DMS53 (cell line): ENCODE measurements at regions not wholly inside any gene's neighbourhood (a gene's known extent, or its start where the extent isn't known, plus 50 kb on each side); places are given as distances from the start of the nearest gene placed in this dataset.

Experiments
- DNase-seq: peaks from one replicate; lab custom pipeline; 2025; lab: John Stamatoyannopoulos, UW

DNA sequence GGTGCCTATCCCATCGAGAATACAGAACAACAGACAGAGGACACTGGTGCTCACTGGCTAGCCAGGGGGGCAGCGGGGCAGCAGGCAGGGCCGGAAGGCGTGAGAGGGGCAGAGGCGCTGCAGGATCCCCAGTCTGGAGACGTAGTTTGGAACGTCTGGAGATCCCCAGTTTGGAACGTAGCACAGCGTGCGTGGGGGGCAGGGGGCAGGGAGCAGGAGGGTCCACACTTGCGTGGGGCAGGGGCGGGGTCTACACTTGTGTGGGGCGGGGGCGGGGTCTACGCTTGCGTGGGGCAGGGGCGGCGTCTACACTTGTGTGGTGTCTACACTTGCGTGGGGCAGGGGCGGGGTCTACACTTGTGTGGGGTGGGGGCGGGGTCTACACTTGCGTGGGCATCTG is 107.2 kb downstream of the DACT2 start:
- DNase-seq: no peak

DNA sequence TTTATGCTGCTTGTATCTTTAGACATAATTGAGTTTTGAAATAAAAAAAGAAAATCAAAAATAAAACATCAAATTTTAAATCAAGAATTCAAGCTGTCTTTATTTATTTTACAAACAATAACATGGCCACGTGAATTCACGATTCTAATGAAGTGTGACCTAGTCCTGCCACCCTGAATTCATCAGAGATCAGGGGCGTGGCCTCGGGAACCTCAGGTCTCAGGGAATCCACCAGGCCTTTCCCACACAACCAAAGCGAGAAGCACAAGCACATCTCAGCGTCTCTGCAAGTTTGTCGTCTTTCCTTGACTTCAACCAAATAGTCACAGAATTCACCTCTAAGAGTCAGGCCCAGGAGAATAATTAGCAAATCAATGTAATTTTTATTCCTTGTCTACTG is 107.9 kb downstream of the DACT2 start:
- no peak for DNase-seq

DNA sequence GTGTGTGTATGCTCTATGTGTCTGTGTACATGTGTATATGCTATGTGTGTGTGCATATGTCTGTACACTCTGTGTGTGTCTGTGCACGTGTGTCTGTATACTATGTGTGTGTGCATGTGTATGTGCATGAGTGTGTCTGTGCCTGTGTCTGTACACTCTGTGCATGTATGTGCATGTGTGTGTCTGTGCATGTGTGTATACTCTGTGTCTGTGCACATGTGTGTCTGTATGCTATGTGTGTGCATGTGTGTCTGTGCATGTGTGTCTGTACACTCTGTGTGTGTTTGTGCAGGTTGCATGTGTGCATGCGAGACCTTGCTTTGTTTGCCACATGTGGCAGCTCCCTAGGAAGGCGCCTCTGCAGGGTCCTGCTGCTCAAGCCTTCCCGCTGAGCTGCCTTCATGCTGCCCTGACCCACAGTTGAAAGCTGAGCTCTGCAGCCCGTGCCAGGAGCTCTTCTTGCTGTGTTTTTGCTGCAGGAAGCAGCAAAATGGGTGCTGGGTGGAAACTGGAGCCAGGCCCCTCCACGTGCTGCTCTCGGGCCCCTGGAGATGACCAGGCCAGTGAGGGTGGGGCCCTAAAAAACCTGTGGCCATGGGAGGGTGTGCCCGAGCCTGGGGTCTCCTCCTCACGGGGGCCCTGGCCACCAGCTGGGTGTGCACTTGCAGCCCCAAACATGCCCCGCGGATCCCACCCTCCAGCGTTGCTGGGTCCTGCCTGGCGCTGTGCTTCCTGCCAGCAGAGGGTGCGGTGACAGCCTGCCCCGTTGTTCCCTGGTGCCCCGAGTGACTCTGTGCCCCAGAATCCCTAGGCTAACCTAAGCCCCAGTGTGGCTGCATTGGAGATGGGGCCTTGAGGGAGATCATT is 109.1 kb downstream of the DACT2 start:
- no peak for DNase-seq

DNA sequence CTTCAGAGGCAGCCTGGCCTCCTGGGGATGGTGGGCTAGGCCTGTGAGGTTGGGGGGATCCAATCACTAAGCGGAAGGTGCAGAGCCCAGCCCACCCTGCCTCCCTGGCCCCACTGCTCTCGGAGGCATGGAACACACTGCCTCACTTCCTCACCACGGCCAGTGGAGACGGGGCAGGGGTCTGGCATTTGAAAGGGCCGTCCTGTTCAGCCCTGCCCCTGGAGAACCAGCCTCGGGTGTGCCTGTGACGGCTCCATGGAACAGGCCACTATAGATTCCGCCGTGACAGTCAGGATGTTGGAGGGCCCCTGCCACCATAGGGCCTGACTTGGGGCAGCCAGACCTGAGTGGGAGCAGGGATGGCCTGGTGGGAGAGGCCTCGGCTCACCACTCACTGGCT is 110.2 kb downstream of the DACT2 start:
- no peak for DNase-seq

DNA sequence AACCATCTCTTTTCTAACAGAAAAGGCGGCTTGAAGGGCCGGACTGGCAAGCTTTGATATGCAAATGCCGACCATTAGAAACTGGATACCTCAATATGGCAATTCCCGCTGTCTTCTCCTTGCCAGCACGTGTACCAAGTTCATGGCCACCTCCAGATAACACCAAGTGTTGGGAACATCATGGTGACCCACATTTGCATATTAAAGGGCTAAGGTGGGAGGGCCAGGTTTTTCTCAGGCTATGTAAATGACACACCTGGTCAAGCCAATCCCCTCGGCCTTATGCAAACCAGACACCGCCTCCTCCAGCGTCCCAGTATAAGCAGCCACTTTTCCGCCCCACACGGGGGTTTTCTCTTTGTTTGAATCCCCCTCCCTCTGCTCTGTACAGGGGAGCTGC is 110.7 kb downstream of the DACT2 start:
- DNase-seq: no peak

DNA sequence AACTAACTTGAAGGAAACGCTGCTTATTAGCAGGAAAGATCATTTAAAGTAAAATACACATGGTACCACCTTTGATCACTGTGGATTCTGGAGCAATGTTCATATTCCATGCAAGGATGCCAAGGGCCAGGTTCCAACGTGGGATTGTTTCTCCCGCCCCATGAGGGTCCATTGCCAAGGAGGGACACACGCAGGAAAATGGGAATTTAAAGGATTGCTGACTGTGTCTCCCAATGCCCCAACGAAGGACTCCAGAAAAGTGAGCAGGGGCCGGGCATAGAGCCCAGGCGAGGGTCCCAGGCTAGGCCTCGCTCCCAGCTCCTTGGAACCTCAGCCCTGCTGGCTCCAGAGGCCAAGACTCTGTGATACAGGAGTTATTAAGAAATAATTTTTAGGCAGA is 111.2 kb downstream of the DACT2 start:
- DNase-seq: no peak

DNA sequence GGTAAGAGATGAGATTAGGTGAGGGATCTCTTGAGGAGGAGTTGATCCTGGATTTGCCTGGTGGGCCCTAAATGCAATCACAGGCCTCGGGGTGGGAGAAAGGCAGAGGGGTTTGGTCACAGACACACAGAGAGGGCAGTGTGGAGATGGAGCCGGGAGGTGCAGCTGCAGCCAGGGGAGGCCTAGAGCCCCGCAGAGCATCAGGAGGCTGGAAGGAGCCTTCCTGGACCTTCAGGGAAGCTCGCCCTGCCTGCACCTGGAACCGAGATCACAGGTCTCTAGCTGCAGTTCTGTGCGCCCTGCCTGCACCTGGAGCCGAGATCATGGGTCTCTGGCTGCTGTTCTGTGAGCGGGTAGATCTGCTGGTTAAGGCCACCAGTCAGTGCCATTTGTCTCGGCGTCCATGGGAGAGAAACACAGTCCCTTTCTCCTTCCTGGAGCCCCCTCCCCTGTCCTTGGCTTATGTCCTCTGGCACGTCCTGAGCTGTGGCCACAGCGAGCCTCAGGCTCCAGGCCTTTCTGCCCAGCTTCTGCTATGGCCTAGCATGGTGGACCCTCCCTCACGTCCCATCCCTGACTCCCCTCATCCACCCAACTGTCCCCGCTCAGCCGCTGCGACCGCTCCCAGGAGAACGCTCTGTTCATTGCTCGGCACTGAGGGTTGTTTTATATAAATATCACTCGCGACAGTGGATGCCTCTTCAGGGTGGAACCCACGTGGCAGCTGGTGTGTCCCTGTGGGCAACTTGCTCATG is 112.0 kb downstream of the DACT2 start:
- DNase-seq: no peak

DNA sequence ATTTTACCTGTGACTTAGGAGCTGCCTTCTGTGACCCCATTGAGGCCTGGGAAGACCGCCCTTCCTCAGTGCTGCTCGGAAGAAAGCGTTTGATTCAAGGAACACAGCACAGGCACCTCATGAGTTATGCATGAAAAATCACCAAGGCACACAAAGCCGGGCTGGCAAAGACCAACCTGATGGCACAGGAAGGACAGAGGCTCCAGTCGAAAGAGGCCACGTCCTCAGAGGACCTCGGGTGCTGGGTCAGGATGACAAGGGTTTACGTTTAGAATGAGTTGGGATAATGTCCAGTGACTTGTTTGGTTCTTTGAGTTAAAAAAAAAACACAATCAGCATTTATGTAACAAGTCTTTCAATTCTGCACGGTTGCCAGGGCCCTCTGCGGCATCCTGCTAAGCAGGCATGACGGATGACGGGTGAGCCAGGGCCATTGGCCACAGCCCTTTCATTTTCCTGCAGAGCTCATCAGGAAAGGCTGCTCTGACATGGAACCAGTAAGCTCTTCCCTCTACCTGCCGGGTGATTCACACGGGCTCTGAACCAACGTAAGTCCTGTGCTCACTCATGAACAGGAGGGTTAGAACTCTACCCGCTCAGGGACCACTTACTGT is 112.8 kb downstream of the DACT2 start:
- DNase-seq: no peak

DNA sequence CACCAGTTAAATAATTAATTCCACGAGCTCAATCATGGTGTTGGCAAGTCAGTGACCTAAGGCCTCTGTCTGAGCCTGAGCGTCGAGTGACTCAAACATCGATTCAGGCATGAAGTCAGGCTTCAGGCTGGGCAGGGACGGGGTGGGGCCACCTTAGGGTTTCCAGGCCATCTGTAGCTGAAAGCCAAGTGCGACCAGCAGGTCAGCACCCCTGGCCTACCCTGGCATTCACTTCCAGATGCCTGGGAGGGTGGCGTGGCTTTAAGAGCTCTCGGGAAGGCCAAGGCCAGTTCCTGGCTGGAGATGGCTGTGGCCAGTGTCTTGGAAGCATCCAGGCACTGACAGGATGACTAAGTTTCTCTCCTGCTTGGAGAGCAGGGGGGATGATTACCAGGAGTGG is 113.4 kb downstream of the DACT2 start:
- no peak for DNase-seq

DNA sequence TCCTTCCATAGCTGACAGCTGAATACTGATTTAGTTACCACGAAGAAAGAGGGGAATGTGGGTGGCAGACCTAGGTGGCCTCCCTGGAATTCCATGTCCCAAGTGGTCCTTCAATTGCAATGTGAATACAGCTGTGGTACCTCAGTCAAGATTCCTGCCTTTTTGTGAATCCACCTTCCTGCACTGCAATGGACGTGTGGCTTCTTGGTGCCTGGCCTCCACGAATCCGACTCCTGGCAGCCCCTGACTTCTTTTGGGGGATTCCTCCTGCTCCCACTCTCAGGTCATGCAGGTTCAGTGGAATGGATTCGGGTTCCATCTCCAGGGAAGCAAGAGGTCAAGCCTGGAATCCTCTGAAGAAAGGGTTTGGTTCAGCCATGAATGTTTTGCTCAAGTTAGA is 117.8 kb downstream of the DACT2 start:
- DNase-seq: no peak

DNA sequence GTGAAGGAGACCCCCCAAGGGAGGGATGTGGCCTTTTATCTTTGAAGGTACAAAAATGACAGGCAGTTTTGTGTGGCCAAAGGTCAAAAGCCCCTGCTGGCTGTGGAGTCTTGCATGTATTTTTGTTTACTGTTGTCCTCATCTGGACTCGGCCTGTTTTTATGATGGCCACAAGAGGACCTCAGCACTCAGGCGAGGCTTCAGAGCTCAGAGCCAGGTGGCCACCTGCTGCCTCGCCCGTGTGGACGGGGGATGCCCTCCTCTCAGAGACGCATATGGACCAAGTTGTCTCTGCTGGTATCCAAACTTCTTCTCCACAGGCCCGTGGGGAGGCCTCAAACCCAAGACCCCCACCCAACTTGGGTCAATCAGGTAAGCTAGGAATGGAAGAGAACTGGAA is 118.2 kb downstream of the DACT2 start:
- peak; percentile 81 for DNase-seq

DNA sequence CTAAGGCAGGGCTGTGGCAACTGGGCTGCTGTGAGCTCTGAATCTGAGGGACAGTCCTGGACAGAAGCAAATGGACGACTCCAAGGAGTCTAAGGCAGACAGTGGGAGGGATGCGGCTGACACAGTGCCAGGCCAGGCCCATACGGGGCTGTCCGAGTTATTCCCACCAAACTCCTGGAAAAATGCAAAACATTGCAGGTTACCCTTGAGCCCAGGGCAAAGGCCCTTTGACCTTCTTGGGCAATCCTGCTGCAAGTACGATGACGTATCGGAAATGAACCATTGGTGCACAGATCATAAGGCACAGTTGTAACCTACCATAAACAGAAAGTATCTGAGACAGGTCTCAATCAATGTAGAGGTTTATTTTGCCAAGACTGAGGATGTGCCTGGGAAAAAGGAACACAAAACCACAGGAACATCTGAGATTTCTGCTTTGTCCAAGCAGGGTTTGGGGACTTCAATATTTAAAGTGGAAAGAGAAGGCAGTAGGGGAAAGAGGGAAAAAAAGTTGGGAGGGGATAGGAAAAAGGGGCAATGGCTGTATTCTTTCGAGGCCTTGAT is 118.9 kb downstream of the DACT2 start:
- no peak for DNase-seq

DNA sequence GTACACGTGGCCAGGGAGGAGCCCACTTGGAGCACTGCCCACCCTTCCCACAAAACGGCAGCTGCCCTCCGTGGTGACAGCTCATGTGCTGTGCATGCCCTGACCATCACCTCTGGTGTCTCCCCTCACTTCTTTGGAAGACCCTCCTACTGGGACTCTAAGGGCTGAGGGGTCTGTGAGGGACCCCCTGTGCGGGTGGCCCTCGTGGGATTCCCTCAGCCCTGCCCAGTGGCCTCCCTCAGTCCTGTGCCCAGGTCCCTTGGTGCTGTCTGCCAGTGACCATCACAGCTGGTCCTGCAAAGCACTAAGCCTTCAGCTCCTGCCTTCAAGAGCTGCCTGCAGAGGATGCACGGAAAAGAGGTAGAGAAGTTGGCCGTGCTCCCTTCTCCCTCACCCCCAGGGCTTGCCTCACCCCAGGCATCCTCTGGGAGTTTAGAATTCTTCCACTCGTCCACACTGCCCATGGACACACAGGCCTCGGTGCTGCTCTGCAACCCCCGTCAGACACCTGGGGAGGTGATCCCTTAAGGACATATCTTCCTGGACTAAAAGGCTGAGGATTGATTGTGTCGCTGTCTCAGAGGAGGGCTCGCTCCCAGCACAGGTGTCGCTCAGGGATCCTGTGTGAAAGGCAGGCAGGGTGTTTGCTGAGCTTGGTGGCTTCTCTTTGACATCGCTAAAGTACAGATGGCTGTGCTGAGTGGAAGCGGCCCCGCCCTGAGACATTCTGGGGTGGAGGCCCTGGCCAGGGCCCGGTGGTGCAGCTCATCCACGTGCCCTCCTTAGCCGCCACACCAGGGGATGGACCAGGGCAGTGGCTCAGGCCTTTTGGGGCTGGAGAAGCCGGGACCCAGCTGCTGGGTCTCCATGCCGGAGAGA is 119.5 kb upstream of the FRMD1 start:
- peak; percentile 11 for DNase-seq

DNA sequence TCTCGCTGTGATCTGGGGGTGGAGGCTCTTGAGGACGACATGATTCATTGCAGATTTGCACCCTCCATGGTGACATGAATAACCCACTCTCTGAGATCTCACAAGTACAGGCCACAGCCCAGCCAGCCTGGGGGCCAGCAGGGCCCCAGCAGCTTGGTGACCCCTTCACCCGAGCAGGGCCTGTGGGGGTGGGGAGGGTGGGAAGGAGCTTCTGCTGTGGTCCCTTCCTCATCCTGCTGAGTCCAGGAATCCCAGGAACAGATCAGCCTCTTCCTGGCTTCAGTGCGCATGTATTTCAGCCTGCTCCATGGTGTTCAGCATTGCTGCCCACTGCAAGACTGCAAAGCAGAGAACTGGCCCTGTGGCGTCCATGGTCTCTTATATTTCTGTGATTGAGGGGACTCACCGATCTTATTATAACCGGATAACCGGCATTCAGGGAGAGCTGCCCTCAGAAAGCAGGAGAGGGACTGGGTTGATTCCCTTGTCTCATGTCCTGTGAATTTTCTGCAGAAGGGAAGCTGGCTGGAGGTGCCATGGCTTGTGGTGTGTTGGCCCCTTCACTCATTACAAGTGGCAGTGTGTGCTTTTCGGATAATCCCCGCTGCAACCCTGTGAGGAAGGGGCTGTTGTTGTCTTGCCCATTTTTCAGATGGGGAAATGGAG is 118.8 kb upstream of the FRMD1 start:
- DNase-seq: peak; percentile 48

DNA sequence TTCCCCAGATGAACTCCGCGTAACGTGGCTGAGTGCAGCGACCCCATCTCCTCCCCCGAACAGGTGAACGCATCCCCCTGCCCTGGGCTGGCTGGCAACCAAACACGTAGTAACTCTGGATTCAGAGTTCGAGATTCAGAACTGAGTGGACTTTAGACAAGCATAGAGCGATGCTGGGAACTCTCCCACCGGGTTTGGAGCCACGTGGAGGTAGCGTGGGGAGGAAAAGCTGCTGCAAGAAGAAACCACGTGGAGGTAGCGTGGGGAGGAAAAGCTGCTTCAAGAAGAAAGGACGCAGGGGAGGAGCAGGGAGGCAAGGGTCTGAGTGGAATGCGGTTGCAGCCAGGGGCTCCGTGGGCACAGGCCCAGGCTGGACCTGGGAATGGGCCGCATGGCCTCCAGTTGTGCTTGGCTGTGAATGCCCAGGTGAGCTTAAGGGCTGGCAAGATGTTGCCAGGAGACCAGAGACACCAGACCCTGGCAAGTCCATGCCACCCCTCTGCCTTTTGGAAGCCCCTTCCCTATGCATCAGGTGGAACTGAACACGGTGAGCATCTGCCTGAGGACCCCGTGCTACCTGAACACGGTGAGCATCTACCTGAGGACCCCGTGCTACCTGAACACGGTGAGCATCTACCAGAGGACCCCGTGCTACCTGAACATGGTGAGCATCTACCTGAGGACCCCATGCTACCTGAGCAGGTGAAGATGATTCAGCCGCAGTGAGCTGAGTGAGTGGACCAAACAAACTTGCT is 118.0 kb upstream of the FRMD1 start:
- peak; percentile 57 for DNase-seq

DNA sequence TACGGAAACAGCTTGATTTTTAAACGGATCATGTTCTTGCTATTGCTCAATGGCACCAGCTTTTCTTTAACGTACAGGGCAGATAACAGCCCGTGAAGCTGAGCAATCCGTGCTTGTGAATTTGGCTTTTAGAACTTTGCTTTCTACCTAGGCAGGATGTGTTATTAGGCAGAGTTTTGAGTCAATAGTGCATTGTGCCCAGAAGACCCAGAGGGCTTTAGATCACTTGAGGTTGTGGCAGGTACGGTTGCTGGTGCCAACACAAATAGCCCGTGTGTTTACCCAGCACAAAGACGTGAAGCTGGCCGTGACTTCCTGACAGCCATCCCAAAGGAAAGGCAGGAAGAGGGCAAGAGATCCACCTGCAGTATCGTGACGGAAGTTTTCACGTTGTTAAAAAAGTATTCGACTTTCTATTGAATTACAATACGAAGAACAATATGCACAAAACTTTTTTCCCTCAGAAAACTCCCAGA is 117.4 kb upstream of the FRMD1 start:
- peak; percentile 95 for DNase-seq

DNA sequence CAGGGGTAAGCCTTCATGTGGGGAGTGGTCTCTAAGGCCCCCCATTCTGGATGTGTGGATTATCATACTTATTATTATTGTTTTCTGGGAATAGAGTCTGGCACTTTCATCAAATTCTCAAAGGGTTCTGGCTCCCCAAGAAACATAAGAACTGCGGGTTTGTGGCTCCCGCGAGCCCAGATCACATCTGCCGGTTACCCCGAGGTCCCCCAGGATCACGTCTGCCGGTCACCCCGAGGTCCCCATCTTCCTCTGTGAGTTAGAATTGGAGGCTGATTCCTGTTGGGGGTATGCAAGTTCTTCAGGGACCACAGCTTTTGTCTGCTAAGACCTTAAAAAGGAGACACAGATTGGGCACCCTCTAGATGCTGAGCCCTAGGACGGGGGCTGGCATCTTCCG is 116.7 kb upstream of the FRMD1 start:
- no peak for DNase-seq

DNA sequence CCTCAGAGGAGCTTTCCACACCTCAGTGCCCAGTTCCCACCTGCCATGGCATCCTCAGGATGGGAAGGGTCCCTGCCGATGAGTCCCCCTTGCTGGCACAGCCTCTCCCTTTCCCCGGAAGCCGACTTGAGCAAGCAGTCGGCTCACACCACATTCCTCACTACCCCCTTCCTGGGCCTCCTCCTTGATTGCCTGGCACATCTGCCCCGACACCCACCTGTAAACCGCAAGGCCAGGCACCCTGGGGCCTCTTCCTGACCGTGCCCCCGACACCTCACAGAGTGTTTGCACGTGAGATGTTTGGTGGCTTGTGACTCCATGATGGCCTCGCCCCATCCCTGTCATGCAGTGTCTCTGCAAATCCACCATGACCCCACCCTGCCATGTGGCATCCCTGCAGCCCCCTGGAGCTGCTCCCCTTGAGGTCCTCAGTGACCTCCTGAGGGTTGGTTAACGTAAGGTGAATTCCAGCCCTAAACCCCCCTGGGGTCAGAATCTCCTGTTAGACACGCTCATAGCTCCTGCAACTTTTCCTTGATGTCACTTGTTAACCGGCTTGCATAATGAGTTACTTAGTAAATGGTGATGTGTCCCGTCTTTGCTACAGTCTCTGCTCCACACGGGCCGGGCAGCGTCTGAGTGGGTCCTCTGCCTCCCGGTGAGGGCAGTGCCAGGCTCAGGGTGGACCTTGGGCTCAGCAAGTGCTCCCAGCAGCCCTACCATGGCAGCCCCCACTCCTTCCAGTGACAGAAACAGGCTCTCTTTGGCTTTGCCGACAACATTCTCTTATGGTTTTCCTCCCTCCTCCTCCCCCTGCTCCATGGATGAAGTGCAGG is 115.9 kb upstream of the FRMD1 start:
- DNase-seq: peak; percentile 72
